GM18520 (cell line): ENCODE measurements at regions not wholly inside any gene's neighbourhood (a gene's known extent, or its start where the extent isn't known, plus 50 kb on each side); places are given as distances from the start of the nearest gene placed in this dataset.
"Not testable (repeated sequence)": the region's sequence is repeated elsewhere in the genome, so short reads cannot be mapped to it uniquely, and the experiment has no call there.

Experiments used
- ATAC-seq: cut with Tn5 transposase; IDR thresholded peaks from one replicate; pipeline ENCODE4 v1.9.1; 2021; ENCODE audit not compliant: unreplicated experiment

DNA sequence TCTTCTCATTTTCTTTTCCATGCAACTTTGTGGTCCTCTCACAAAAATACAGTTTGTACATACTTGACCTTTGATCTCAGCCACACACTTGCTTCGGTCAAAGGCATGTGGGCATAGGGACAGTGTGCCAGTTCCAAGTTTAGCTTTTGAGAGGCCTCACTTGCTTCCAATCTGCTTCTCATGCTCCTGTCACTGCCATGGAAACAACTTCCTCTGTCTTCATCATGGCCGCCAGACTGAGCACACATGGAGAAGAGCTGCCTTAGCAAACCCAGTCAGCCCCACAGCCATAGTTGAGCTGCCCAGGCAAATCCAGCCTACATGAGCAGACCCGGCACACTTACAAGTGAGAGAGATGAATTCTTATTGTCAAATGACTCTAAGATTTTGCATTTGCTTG is 138.2 kb upstream of the TUSC1 start:
- ATAC-seq = no peak

GRCh38 chr9:25814023-25814422 is 135.8 kb upstream of the TUSC1 start:
- ATAC-seq = no peak

DNA sequence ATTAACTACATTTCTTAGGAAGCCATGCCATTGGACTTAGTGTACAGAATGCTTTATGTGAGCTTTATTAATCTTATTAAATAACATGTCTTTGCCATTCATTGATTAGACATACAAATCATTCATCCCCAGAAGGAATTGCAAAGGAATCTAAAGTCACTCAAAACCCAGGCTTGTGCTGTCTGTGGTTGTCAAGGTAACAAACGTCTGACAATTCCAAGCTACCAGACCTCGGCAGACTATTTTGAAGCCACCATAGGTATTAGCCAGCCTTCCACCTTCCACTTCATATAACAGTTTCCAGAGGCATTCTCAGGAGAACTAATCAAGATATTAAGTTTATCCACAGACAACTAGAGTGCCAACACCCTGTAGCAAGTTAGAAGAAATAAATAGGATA is 135.2 kb upstream of the TUSC1 start:
- ATAC-seq = no peak

DNA sequence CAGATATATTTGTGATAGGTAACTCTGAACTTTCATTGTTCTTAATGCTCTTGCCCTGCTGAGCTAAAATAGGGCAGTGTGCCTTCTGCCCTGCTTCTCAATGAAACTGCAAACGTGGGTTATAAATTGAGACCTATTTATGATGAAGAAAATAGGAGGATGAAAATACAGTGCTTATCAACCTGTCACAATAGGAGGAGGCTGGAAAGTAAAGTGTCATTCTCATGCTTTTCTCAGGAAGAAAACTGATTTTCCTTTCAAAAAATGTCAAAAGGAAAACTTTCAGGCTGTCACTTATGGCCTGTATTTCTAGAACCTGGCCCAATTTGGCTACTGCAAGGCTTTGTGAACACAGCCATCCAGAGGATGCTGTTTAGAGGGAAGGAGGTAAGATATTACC is 130.3 kb upstream of the TUSC1 start:
- no peak for ATAC-seq

GRCh38 chr9:25804856-25805255 is 126.6 kb upstream of the TUSC1 start:
- ATAC-seq = no peak

- ATAC-seq = not testable (repeated sequence)
These were observed 123.7 kb upstream of the TUSC1 start for GRCh38 chr9:25801989-25802388.

GRCh38 chr9:25773805-25774204 is 95.6 kb upstream of the TUSC1 start:
- no peak for ATAC-seq

GRCh38 chr9:25755951-25756350 is 77.7 kb upstream of the TUSC1 start:
- no peak for ATAC-seq

- no peak for ATAC-seq
These were observed 74.2 kb upstream of the TUSC1 start for GRCh38 chr9:25752398-25752797.

DNA sequence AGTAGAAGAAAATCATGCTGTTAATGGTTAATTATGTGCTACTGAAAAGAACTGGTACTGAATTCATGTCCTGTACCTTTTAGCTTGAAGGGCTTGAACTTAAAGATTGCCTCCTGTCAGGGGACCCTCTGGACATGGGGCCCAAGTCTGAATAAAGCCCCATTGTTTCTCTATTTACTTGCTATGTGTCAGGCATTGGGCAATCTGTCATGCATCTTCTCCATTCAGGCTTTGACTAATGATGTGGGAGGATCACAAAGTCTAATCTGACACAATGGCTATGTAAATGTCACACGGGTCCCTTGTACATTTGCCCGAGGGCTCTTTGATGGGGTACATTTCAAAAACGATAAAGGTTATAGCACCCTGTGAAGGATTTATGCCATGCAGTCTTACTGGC is 64.0 kb upstream of the TUSC1 start:
- no peak for ATAC-seq

DNA sequence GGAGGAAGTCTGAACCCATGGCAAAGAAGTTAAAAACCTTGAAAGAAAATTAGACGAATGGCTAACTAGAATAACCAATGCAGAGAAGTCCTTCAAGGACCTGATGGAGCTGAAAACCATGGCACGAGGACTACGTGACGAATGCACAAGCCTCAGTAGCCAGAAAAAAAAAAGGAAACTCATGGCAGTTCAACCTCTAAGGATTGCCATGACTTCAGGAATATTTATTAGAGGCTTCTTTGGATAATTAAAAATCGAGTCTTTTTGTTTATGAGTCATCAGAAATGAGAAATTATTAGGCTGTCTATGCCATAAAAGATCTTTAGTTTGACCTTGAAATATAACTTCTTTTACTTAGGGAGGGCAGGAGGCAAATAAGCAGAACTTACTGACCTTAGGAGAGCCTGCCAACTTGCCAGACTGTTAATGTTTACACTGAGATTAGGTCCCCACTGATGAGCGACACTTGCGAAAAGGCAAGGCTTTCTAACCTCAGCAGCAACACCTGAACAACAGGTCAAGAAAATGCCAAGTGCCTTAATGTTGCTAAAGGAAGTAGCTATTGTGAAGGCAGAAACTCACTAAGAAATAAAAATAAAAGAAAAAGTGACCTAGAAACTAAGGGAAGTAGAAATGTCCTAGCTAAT is 55.2 kb upstream of the TUSC1 start:
- ATAC-seq = no peak

GRCh38 chr9:25731895-25732794 is 53.9 kb upstream of the TUSC1 start:
- not testable (repeated sequence) for ATAC-seq
